Heart left ventricle (tissue), 13 donors: ENCODE measurements at regions not wholly inside any gene's neighbourhood (a gene's known extent, or its start where the extent isn't known, plus 50 kb on each side); places are given as distances from the start of the nearest gene placed in this dataset.

Source experiments
- CTCF ChIP-seq, 12 donors: fragments of 200-600 bp; sonication (generic) in 4 of 12; IDR thresholded peaks; one replicate each; pipeline versions ENCODE4 v1.5.0 to v1.8.0; 2018 to 2022; ENCODE audit warnings: antibody characterized with exemption in 12 of 12, mild to moderate bottlenecking in 5 of 12
- POLR2A ChIP-seq, 2 donors: fragments of 450-650 bp; IDR thresholded peaks; one replicate each; pipeline ENCODE4 v1.6.1; 2017; ENCODE audit warnings: antibody characterized with exemption in 2 of 2, mild to moderate bottlenecking in 2 of 2, moderate library complexity in 2 of 2
- donor health status: ischemic (EF 13 %, LVEDD 7.1; RV severe dilation, severe dysfunction).
- donor health status: DM: no; HTN: yes; CAD: no.
- donor health status: DM: no; HTN: no; CAD: no.
- donor health status: ischemic (EF 25% LVEDD 6.9; RV normal size, moderate dysfunction).
- donor health status: ischemic (EF 25% LVEDD 5.7; RV mildly dilated, moderate dysfunction).
- donor health status: ischemic (EF 35%, LVEDD 5.7; RV mildly dilated, moderate dysfunction).
- donor health status: nonischemic (EF 11% LVEDD 7.7; RV severe dilation, severe dysfunction).
- donor health status: DM: yes; HTN: yes; CAD: no.
- donor health status: PGD.
- donor health status: ischemic (EF 29% LVEDD 5.4; RV normal size, mild dysfunction).
- donor health status: nonischemic (EF 23%, LVEDD 6.1; RV moderate dilation, normal function).

- no peak for TF ChIP-seq POLR2A (IDR thresholded peaks at IDR 0.05)
- TF ChIP-seq CTCF (IDR thresholded peaks at IDR 0.05) = no peak
Measured at GRCh38 chr1:239779962-239780361, 311.7 kb upstream of the FMN2 start.
